SK-N-SH treated with all-trans-retinoic acid at 6 μM for 48 hours (cell line): ENCODE measurements at regions not wholly inside any gene's neighbourhood (a gene's known extent, or its start where the extent isn't known, plus 50 kb on each side); places are given as distances from the start of the nearest gene placed in this dataset.

Experiments used
- ATAC-seq: fragments of 200-7000 bp; cut with Tn5 transposase; 3 replicates; pipeline ENCODE4 v1.9.1; 2020; ENCODE audit warnings: mild to moderate bottlenecking, moderate library complexity
- ARNTL ChIP-seq: fragments of 450-650 bp; formaldehyde crosslinking; IDR thresholded peaks from 2 replicates; pipeline ENCODE4 v1.5.0; 2020; ENCODE audit warnings: low read depth, mild to moderate bottlenecking, moderate library complexity, borderline replicate concordance
- BACH2 ChIP-seq: fragments of 250-450 bp; sonication (Bioruptor Pico); IDR thresholded peaks from 2 replicates; pipeline ENCODE4 v1.9.0; 2021; ENCODE audit warnings: mild to moderate bottlenecking, borderline replicate concordance
- CREB5 ChIP-seq: fragments of 250-450 bp; sonication (Bioruptor Pico); IDR thresholded peaks from 2 replicates; pipeline ENCODE4 v1.5.1; 2020; ENCODE audit warnings: low read depth, mild to moderate bottlenecking, moderate library complexity
- CSDC2 ChIP-seq: fragments of 250-450 bp; sonication (Bioruptor Pico); IDR thresholded peaks from 2 replicates; pipeline ENCODE4 v1.5.0; 2020; ENCODE audit warnings: mild to moderate bottlenecking, moderate library complexity
- CSRNP3 ChIP-seq: fragments of 250-450 bp; sonication (Bioruptor Pico); IDR thresholded peaks from 2 replicates; pipeline ENCODE4 v1.5.1; 2021; ENCODE audit warnings: mild to moderate bottlenecking, moderate library complexity
- GLIS3 ChIP-seq: fragments of 250-450 bp; sonication (Bioruptor Pico); IDR thresholded peaks from 2 replicates; pipeline ENCODE4 v1.5.0; 2020; ENCODE audit warnings: mild to moderate bottlenecking, moderate library complexity
- ISL1 ChIP-seq: fragments of 250-450 bp; sonication (Bioruptor Pico); IDR thresholded peaks from 2 replicates; pipeline ENCODE4 v2.1.2; 2022; ENCODE audit warnings: mild to moderate bottlenecking, moderate library complexity
- OSR1 ChIP-seq: fragments of 250-450 bp; sonication (Bioruptor Pico); IDR thresholded peaks from 2 replicates; pipeline ENCODE4 v1.8.0; 2022; ENCODE audit warnings: moderate library complexity, mild to moderate bottlenecking, inconsistent platforms
- POU6F1 ChIP-seq: fragments of 250-450 bp; sonication (Bioruptor Pico); IDR thresholded peaks from 2 replicates; pipeline ENCODE4 v1.8.0; 2021; ENCODE audit warnings: low read depth, mild to moderate bottlenecking, moderate library complexity, borderline replicate concordance
- PPARA ChIP-seq: fragments of 250-450 bp; sonication (Bioruptor Pico); IDR thresholded peaks from 2 replicates; pipeline ENCODE4 v1.5.0; 2020; ENCODE audit warnings: mild to moderate bottlenecking, borderline replicate concordance
- RARB ChIP-seq: fragments of 250-450 bp; sonication (Bioruptor Pico); IDR thresholded peaks from 2 replicates; pipeline ENCODE4 v1.8.0; 2021; ENCODE audit warnings: mild to moderate bottlenecking, moderate library complexity
- SNAI2 ChIP-seq: fragments of 250-450 bp; sonication (Bioruptor Pico); IDR thresholded peaks from 2 replicates; pipeline ENCODE4 v1.5.0; 2020; ENCODE audit warnings: mild to moderate bottlenecking, moderate library complexity
- TCF4 ChIP-seq: fragments of 250-450 bp; sonication (Bioruptor Pico); IDR thresholded peaks from 2 replicates; pipeline ENCODE4 v1.8.0; 2021; ENCODE audit warnings: mild to moderate bottlenecking, moderate library complexity, borderline replicate concordance
- TSHZ2 ChIP-seq: fragments of 250-450 bp; sonication (Bioruptor Pico); IDR thresholded peaks from 2 replicates; pipeline ENCODE4 v1.5.0; 2020; ENCODE audit warnings: mild to moderate bottlenecking, moderate library complexity
- ZC3H10 ChIP-seq: fragments of 250-450 bp; sonication (Bioruptor Pico); IDR thresholded peaks from 2 replicates; pipeline ENCODE4 v1.5.1; 2021; ENCODE audit warnings: mild to moderate bottlenecking, moderate library complexity
- ZFP3 ChIP-seq: fragments of 250-450 bp; sonication (Bioruptor Pico); IDR thresholded peaks from 2 replicates; pipeline ENCODE4 v1.5.0; 2020; ENCODE audit warnings: mild to moderate bottlenecking, moderate library complexity
- ZFP30 ChIP-seq: fragments of 450-650 bp; formaldehyde crosslinking; IDR thresholded peaks from 2 replicates; pipeline ENCODE4 v1.5.0; 2022; ENCODE audit warnings: mild to moderate bottlenecking, moderate library complexity
- ZNF565 ChIP-seq: fragments of 450-650 bp; formaldehyde crosslinking; conservative IDR thresholded peaks from 2 replicates; pipeline ENCODE4 v1.5.0; 2020; ENCODE audit warnings: low read depth, mild to moderate bottlenecking, moderate library complexity
- ZNF70 ChIP-seq: fragments of 450-650 bp; formaldehyde crosslinking; IDR thresholded peaks from 2 replicates; pipeline ENCODE4 v1.5.0; 2020; ENCODE audit warnings: mild to moderate bottlenecking, moderate library complexity
- ZNF8 ChIP-seq: fragments of 450-650 bp; formaldehyde crosslinking; IDR thresholded peaks from 2 replicates; pipeline ENCODE4 v1.5.0; 2020; ENCODE audit warnings: mild to moderate bottlenecking, moderate library complexity

GRCh38 chr5:6083311-6083978, 294.9 kb downstream of the MED10 start:
- TF ChIP-seq RARB (CRISPR knock-in tag) (no peak), CREB5 (CRISPR knock-in tag) (no peak), ZC3H10 (CRISPR knock-in tag) (no peak), ZFP30 (CRISPR knock-in tag) (no peak), ISL1 (CRISPR knock-in tag) (no peak), ZFP3 (CRISPR knock-in tag) (no peak), CSDC2 (CRISPR knock-in tag) (no peak), BACH2 (CRISPR knock-in tag) (no peak), ZNF70 (CRISPR knock-in tag) (no peak), TSHZ2 (CRISPR knock-in tag) (no peak)
- ATAC-seq = no peak

- no peak for ATAC-seq
- no peak for TF ChIP-seq RARB (CRISPR knock-in tag)
- TF ChIP-seq ZC3H10 (CRISPR knock-in tag) = no peak
- no peak for TF ChIP-seq CSRNP3 (CRISPR knock-in tag)
- TF ChIP-seq ISL1 (CRISPR knock-in tag) = no peak
- TF ChIP-seq GLIS3 (CRISPR knock-in tag) = no peak
- no peak for TF ChIP-seq PPARA (CRISPR knock-in tag)
- TF ChIP-seq OSR1 = no peak
- no peak for TF ChIP-seq ZFP3 (CRISPR knock-in tag)
- TF ChIP-seq ZNF565 = no peak
- TF ChIP-seq ZFP30 (CRISPR knock-in tag) = no peak
- TF ChIP-seq ZNF8 = no peak
- TF ChIP-seq SNAI2 (CRISPR knock-in tag) = no peak
- no peak for TF ChIP-seq TSHZ2 (CRISPR knock-in tag)
- TF ChIP-seq BACH2 (CRISPR knock-in tag) = no peak
- TF ChIP-seq CREB5 (CRISPR knock-in tag) = no peak
- TF ChIP-seq TCF4 (CRISPR knock-in tag) = no peak
- TF ChIP-seq POU6F1 = no peak
- TF ChIP-seq ARNTL (CRISPR knock-in tag) = no peak
- no peak for TF ChIP-seq CSDC2 (CRISPR knock-in tag)
Observed at GRCh38 chr5:6082685-6083084, 295.7 kb downstream of the MED10 start.
